Aorta (tissue), 5 donors: ENCODE measurements at regions not wholly inside any gene's neighbourhood (a gene's known extent, or its start where the extent isn't known, plus 50 kb on each side); places are given as distances from the start of the nearest gene placed in this dataset.

Experiments used
- ATAC-seq: fragments of 200-7000 bp; cut with Tn5 transposase; one replicate; pipeline ENCODE4 v1.9.1; 2022; ENCODE audit warnings: moderate library complexity; ENCODE audit not compliant: low FRiP score
- DNase-seq, 2 donors: peaks; one replicate each; pipeline ENCODE4 v3.0.0-alpha.2; 2020
- H3K27ac ChIP-seq, 2 donors: one replicate each; pipeline ENCODE4 v1.5.1; 2013; ENCODE audit warnings: low read length in 2 of 2, mild to moderate bottlenecking in 2 of 2, moderate library complexity in 2 of 2, control low read depth in 1 of 2, inconsistent platforms in 1 of 2, low read depth in 1 of 2
- H3K27me3 ChIP-seq, 2 donors: one replicate each; pipeline ENCODE4 v1.6.1; 2013; ENCODE audit warnings: control low read depth in 1 of 2, low read length in 1 of 2, mild to moderate bottlenecking in 1 of 2, moderate library complexity in 1 of 2; ENCODE audit not compliant: insufficient read depth in 2 of 2, control insufficient read depth in 1 of 2
- H3K36me3 ChIP-seq, 2 donors: one replicate each; pipeline ENCODE4 v1.6.1; 2013; ENCODE audit warnings: control low read depth in 1 of 2, low read length in 1 of 2, mild to moderate bottlenecking in 1 of 2; ENCODE audit not compliant: insufficient read depth in 2 of 2, control insufficient read depth in 1 of 2
- H3K4me1 ChIP-seq, 2 donors: one replicate each; pipeline ENCODE4 v1.6.1; 2013; ENCODE audit warnings: low read length in 2 of 2, control low read depth in 1 of 2, mild to moderate bottlenecking in 1 of 2, moderate library complexity in 1 of 2; ENCODE audit not compliant: insufficient read depth in 2 of 2, control insufficient read depth in 1 of 2
- H3K4me3 ChIP-seq, 2 donors: one replicate each; pipeline ENCODE4 v1.5.1; 2013; ENCODE audit warnings: low read length in 2 of 2, control low read depth in 1 of 2, mild to moderate bottlenecking in 1 of 2
- H3K9me3 ChIP-seq: one replicate; pipeline ENCODE4 v1.6.1; 2013; ENCODE audit warnings: mild to moderate bottlenecking, low read length; ENCODE audit not compliant: control insufficient read depth
- whole genome bisulfite sequencing, 2 donors: extraction: QIAGEN DNeasy Blood & Tissue Kit; methylation state at CpG; one replicate each; pipeline ENCODE4 v1.1.7; 2013; 5-methylcytosine and 5-hydroxymethylcytosine counted together
- intact Hi-C, 2 donors: fragments of 100-400 bp; cut with DNase I; formaldehyde crosslinking; loops; one replicate each; pipeline versions ENCODE4 v1.14.2 to v1.15.0; 2022
- donor health status: healthy with polysubstance abuse.
- donor health status: Bipolar disorder and iron deficiency.
- donor health status: DM: no; HTN: no; CAD: no.
- donor health status: DM: no; HTN: no; CAD: no.
- donor health status: DM: yes; HTN: yes; CAD: no.

DNA sequence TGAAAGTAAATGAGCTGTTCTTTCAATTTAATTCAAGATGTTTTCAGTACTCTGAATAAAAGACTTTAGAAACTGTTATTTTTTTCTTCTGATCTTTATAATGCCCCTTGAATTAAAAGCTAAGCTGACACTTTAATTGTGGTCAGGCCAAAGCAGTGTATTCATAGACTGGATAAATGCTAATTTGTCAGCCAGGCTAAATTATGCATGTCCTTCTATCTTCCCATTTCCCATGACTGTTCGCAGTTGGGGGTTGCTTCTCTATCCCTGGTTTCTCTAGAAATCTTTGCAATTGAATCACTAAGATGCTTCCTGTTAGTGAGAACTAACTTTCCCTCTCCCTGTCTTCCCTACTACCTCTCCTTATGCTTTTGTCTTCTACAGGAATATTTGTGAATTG is 396.2 kb downstream of the RFPL4B start:
- Histone ChIP-seq H3K27me3 (no peaks in the 10 kb centered on the region), H3K36me3 (no peaks in the 10 kb centered on the region), H3K4me3 (no peak overlapping the region), H3K9me3 (no peaks in the 10 kb centered on the region), H3K4me1 (no peaks in the 10 kb centered on the region), H3K27ac (no peak overlapping the region)
- intact Hi-C loops, result no loop called here
- ATAC-seq, result no peak
- 93 to 97% methylated on average over 1 of the region's 1 CpG for whole genome bisulfite sequencing, 2 donors
- DNase-seq, result no peak

DNA sequence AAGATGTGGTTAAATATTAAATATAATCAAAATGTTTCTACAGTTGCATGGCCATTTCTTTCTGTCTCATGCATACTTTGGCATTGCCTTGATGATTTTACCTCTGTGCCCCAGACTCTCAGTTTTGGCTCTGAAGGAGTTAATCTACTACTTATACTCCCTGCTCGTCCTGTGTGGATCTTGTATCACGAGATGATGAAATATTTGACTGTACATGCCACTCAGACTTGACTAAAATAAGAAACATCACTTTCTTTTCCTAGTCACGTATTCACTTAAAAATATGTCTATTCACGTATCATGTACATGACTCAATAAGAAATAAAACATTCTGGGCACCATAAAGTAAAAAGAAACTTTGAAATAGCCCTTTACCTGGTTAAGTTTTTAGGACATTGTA is 397.7 kb downstream of the RFPL4B start:
- Histone ChIP-seq H3K27me3 (no peaks in the 10 kb centered on the region), H3K9me3 (no peaks in the 10 kb centered on the region), H3K27ac (no peak overlapping the region), H3K4me3 (no peak overlapping the region), H3K36me3 (no peaks in the 10 kb centered on the region), H3K4me1 (no peaks in the 10 kb centered on the region)
- intact Hi-C loops, result no loop called here
- no peak for ATAC-seq
- no peak for DNase-seq
- 40 to 50% methylated on average over 4 of the region's 4 CpGs for WGBS, 2 donors

DNA sequence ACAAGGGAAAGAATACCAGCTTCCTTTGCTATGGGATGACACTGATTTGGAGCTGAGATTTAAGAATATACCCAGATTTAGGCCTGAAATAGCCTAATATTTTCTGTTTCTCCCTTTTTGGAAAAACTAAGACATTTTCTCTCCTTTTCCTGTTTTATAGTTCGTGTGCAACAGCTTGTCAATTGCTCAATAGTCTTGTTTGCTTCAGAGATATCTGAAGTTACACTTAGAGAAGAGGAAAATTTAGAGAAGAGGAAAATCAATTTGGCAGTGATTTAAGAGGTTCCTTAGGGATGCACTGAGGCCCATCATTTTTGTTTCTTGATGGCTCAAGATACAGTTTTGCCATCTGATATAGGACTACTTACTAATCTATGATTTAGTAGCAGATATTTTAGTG is 398.6 kb downstream of the RFPL4B start:
- H3K4me1 ChIP-seq, result no peaks in the 10 kb centered on the region
- no peaks in the 10 kb centered on the region for H3K27me3 ChIP-seq
- ATAC-seq (no peak), DNase-seq (no peak)
- WGBS, 2 donors, result 69 to 73% methylated on average over 1 of the region's 1 CpG
- H3K4me3 ChIP-seq, result no peak overlapping the region
- no peaks in the 10 kb centered on the region for H3K36me3 ChIP-seq
- H3K27ac ChIP-seq, result no peak overlapping the region
- no peaks in the 10 kb centered on the region for H3K9me3 ChIP-seq
- intact Hi-C loops, result no loop called here

DNA sequence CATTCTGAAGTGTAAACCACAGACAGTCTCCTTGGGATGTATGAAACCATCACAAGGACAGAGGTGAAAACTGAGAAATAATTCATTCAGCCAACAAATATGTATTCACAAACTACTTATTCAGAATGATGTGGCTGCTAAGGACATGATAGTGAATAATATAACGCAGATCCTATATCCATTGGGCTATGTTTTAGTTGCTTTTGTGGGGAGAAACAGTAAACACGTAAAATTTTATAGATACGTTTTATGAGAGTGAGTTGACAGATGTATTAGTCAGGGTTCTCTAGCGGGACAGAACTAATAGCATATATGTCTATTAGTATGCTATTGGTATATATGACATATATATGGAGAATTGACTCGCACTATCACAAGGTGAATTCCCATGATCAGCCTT is 402.5 kb downstream of the RFPL4B start:
- no peaks in the 10 kb centered on the region for H3K4me1 ChIP-seq
- no peak overlapping the region for H3K27ac ChIP-seq
- ATAC-seq (no peak), DNase-seq (no peak)
- intact Hi-C loops, result no loop called here
- H3K36me3 ChIP-seq, result no peaks in the 10 kb centered on the region
- 97% methylated on average over 5 of the region's 5 CpGs for WGBS, 2 donors
- no peak overlapping the region for H3K4me3 ChIP-seq
- no peaks in the 10 kb centered on the region for H3K27me3 ChIP-seq
- H3K9me3 ChIP-seq, result no peaks in the 10 kb centered on the region

DNA sequence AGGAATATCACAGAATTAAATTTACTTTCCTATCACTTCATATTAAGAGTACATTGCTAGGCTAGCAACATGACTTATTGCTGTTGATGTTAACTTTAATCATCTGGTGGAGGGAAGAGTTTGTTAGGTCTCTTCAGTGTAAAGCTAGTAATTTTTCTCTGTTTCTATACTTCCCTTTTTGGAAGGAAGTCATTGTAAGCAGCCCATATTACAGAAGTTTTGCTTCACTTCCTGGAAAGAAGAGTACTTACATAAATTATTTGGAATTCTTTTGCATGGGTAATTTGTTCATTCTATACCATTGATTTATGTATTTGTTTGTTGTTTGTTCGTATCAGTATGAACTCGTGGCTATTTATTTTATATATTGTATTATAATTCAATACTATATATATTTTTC is 405.2 kb downstream of the RFPL4B start:
- Histone ChIP-seq H3K36me3 (no peaks in the 10 kb centered on the region), H3K9me3 (peaks cover 1% of the 10 kb centered on the region), H3K27me3 (no peaks in the 10 kb centered on the region), H3K27ac (no peak overlapping the region), H3K4me3 (no peak overlapping the region), H3K4me1 (no peaks in the 10 kb centered on the region)
- intact Hi-C loops, result no loop called here
- ATAC-seq (no peak), DNase-seq (no peak)
- 84 to 90% methylated on average over 2 of the region's 2 CpGs for WGBS, 2 donors

DNA sequence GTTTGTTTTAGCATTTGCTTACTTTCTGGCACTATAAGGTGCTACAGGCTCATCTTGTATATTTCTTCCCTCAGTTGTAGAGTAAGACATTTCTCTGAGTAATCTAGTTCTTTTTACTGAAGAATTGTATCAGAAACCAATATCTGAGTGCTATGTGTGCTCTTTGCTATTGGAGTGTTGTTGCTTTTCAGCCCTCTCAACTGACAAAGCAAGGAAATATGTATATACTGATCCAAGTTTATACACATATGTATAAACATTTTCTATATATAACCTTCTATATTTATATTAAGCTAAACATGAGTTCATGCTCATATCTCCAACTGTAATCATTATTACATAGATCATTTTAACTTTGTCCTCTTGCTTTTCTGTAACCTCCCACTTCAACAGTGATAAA is 405.7 kb downstream of the RFPL4B start:
- no peaks in the 10 kb centered on the region for H3K27me3 ChIP-seq
- H3K4me3 ChIP-seq, result no peak overlapping the region
- no peaks in the 10 kb centered on the region for H3K4me1 ChIP-seq
- no peaks in the 10 kb centered on the region for H3K36me3 ChIP-seq
- intact Hi-C loops, result no loop called here
- ATAC-seq (no peak), DNase-seq (no peak)
- H3K9me3 ChIP-seq, result peaks cover 1% of the 10 kb centered on the region
- H3K27ac ChIP-seq, result no peak overlapping the region

DNA sequence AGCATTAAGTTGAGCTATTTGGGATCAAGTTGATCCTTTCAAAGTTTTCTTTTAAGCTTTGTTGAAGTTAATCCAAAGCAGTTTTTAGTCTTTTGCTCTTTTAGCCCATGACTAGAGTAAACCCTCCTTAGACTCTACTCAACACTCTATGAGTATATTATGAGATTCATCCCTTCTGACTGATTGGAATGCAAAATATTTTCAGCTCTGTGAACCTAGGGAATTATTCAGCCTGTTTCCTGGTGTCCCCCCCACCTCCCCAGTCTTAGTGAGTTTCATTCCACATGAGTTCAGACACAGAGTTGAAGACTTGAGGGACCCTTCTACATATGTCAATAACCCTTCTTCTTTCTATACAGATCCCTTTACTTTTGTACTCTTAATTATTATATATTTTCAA is 413.7 kb downstream of the RFPL4B start:
- Histone ChIP-seq H3K36me3 (no peaks in the 10 kb centered on the region), H3K4me1 (no peaks in the 10 kb centered on the region), H3K4me3 (no peak overlapping the region), H3K27ac (no peak overlapping the region), H3K9me3 (peaks cover 1% of the 10 kb centered on the region), H3K27me3 (no peaks in the 10 kb centered on the region)
- ATAC-seq, result no peak
- intact Hi-C loops, result no loop called here
- no peak for DNase-seq

DNA sequence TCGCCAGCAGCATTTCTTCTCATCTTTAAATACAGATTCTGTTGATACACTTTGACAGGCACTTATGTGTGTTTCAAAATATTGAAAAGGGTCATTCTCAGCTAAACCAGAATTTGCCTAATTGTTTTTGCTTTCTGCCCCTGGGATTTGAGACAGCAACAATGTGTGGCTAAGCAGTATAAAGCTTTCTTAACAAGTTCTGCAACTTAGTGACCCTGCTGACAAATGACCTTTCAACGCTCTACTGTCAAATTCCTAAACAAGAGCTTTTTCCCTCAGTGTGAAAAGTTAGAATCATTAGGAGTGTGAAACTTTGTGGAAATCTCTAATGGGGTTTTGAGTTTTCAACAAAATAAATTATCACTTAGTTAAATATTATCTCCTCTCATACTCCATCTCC is 414.6 kb downstream of the RFPL4B start:
- Histone ChIP-seq H3K9me3 (peaks cover under 1% of the 10 kb centered on the region), H3K27me3 (no peaks in the 10 kb centered on the region), H3K4me1 (no peaks in the 10 kb centered on the region), H3K36me3 (no peaks in the 10 kb centered on the region), H3K4me3 (no peak overlapping the region), H3K27ac (no peak overlapping the region)
- intact Hi-C loops, result no loop called here
- ATAC-seq (no peak), DNase-seq (no peak)
- 78 to 79% methylated on average over 2 of the region's 2 CpGs for WGBS, 2 donors

DNA sequence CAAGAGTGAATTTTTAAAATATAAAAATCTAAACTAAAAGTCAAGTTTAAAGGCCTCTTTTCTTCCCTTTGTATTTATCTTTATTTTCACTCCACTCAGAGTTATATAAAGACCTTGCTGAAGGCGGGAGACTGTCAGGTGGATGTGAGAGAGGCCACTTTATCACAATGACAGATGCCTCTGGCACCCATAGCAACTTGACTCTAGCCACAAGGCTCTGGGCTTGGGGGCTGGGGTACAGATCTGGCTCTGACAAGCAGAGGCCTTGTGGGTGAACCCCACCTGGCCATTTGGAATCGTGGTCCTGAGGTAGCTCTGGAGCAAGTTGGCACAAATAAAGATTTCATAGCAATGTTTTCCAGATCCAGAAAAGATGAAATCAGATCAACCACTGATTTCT is 417.2 kb downstream of the RFPL4B start:
- Histone ChIP-seq H3K4me1 (no peaks in the 10 kb centered on the region), H3K27ac (no peak overlapping the region), H3K36me3 (no peaks in the 10 kb centered on the region), H3K9me3 (no peaks in the 10 kb centered on the region), H3K4me3 (no peak overlapping the region), H3K27me3 (no peaks in the 10 kb centered on the region)
- intact Hi-C loops, result no loop called here
- WGBS, 2 donors, result 86% methylated on average over 2 of the region's 2 CpGs
- DNase-seq (no peak), ATAC-seq (no peak)

DNA sequence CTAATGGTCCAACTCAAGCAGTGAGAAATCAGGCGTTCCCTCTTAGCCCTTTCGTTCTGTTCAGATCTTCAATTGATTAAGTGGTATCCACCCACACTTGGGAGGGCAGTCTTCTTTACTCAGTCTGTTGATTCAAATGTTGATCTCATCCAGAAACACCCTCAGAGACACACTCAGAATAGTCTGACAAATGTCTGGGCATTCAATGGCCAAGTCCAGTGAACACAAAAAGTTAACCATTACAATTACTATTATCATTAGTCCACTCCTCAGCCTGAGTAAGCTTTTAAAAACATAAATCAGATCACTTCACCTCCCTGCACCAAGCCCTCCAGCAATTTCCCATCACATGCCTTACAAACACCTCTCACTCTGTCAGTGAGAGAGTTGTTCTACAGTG is 423.2 kb downstream of the RFPL4B start:
- Histone ChIP-seq H3K4me1 (no peaks in the 10 kb centered on the region), H3K36me3 (no peaks in the 10 kb centered on the region), H3K4me3 (no peak overlapping the region), H3K27ac (no peak overlapping the region), H3K27me3 (no peaks in the 10 kb centered on the region), H3K9me3 (no peaks in the 10 kb centered on the region)
- no peak for DNase-seq
- no peak for ATAC-seq
- 43 to 60% methylated on average over 2 of the region's 2 CpGs for WGBS, 2 donors
- intact Hi-C loops, result no loop called here
